NCI-H446 treated with DMSO at 0.1 percent for 48 hours (cell line): ENCODE measurements at regions not wholly inside any gene's neighbourhood (a gene's known extent, or its start where the extent isn't known, plus 50 kb on each side); places are given as distances from the start of the nearest gene placed in this dataset.
"Not testable (repeated sequence)": the region's sequence is repeated elsewhere in the genome, so short reads cannot be mapped to it uniquely, and the experiment has no call there.

Experiments used
- DNase-seq: peaks from one replicate; lab custom pipeline; 2025; lab: John Stamatoyannopoulos, UW

DNA sequence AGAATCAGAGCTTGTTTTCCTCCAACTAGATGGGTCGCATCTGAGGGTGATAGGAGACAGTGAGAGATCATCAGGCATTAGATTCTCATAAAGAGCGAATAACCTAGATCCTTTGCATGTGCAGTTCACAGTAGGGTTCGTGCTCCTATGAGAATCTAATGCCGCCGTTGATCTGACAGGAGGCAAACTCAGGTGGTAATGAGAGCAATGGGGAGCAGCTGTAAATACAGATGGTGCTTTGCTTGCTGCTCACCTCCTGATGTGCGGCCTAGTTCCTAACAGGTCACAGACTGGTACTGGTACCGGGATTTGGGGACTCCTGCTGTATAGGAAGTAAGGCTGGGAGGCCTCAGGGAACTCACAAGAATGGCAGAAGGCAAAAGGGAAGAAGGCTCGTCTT, 276.5 kb downstream of the FAT4 start:
- DNase-seq: no peak

DNA sequence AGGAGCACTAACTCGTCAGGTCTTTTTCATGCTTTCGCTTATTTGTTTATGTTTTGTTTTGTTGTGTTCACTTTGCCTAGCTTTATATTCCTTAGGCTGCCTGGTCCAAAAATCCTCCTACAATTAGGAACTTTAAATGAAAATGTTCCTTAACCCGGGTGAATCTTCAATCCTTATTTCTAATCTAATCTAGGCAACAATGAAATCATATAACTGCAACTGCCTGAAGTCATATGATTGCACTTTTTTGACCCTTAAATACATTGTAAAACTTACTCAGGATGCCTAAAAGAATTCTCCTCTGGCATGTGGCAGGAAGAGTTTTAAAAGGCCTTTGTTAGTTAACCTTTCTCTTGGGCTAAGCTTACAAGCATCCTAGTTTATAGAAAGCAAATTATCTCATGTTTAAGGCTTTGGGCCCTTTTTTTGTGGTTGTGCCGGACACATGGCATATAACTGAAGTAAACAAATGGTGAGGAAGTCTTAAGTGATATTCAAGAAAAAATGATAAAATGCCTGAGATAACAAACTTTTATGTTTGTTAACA, 279.4 kb downstream of the FAT4 start:
- no peak for DNase-seq

DNA sequence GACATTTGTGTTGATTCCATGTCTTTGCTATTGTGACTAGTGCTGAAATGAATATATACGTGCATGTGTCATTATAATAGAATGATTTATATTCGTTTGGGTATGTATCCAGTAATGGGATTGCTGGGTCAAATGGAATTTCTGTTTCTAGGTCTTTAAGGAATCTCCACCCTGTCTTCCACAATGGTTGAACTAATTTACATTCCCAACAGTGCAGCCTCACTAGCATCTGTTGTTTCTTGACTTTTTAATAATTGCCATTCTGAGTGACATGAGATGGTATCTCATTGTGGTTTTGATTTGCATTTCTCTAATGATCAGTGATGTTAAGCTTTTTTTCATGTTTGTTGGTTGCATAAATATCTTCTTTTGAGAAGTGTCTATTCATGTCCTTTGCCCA, 291.2 kb downstream of the FAT4 start:
- DNase-seq: not testable (repeated sequence)

DNA sequence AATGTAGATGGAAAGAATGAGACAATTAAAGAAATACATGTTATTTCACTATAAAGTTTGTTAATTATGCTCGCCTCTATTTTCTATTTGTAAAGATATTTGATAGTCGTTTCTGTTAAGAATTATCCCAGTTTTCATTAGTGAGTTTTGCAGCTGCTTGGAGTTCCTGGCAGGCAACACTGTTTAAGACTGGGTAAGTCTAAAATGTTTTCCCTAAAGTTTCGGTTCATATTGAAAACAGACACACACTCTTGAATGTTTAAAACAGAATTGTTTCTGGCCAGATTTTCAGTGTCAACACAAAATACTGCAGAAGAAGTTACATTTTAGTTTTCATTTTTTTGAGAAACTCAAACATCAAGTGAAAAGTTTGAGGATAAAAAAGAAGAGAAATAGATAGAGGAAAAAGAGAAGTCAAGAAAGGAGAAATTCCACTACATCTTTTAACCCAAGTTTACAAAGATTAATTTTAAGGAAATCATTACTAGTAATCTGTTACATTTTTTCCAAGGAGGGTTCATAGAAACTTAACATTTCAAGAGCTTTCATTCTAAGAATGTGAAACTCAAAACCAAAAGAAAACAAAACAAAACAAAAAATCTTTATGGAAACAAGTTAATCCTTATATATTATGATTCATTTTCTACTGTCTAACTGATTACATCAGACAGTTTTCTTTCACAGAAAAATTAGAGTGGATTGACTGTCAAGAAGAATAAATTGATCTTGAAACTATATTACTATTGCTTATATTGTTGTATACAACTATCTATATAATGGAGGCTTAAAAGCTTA, 305.5 kb downstream of the FAT4 start:
- no peak for DNase-seq

DNA sequence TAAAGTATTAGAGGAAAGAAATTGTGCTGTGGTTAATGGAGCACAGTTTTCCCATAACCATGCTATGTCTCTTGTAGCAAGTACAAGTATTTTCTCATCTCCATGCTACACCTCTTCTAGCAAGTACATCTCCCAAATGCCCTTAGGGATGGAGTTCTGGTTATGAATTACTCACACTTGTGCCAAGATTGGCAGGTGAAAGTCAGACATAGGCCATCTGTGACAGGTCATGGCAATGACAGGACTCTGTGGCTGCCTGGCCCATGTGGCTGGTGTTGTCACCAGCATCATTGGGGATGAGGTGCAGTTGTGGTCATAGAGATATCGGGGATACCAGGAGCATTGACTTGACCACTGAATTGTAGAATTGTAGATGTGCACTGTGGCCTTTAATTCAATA, 310.2 kb downstream of the FAT4 start:
- DNase-seq: no peak

DNA sequence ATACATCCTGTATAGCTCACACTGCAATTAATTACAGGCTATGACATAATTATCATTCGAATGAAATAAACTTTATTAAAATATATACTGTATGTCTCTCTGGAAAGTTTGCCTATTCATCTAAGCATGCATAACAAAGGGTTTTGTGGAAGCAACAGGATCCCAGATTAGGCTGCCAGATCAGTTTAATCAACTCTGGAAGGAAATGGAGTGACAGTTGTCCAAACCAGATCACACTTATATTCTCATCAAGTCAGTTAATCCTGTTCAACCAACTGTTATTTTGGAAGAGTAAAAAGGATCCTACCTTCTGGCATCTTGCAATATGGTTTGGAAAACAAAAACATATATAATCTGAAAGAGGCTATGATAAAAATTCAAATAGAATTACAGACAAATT, 312.2 kb downstream of the FAT4 start:
- no peak for DNase-seq

DNA sequence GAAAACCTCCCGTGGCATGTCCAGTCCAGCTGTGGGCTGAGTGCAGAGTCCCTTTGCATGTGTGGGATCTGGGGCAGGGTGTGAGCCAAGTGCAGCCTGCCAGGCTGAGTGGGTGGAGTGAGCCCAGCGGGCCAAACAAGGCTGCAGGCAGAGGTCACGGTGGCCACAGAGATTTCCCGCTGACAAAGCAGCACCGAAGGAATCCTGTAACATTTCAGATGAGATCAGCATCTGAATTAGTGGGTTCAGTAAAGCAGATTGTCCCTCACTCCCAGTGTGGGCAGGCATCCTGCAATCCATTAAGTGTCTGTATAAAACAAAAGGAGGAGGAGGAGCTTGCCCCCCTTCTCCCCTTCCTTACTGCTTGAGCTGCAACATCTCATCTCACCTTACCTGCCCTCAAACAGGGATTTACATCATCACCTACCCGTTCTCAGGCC, 324.4 kb downstream of the FAT4 start:
- DNase-seq: no peak

DNA sequence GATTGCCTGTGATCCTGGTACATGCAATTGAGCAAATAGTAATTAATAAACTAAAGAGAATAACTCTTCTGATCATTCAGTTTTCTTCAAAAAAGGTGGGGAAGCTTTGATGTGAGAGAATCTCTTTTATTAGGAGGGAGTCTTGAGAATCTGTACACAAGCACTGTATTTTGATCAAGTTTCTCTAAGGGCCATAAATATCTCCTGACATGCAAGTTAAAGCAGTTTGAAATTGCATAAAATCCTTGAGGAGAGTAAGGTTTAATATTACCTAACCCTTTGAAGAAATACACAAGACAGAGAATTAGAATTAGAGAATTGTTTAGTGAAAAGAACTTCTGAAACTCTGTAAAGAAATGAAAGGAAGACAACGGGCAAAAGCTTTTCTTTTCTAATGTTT, 326.9 kb downstream of the FAT4 start:
- no peak for DNase-seq

DNA sequence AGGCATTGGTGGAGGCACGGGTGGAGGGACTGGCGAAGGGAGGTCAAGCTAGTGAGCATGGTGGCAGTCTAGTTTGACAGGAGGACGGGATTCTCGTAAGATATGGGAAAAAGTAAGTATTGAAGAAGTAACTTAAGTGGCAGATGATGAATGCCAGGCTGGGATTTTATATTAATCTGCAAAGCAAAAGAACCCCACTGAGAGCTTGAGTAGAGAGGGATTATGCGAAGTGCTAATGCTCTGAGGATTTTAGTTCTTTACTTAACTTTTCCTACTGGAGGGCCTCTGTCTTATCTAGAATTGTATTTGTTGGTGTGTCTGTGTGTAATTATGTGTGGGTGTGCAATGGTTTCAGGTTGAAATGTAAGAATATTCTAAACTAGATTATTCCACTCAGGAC, 327.9 kb downstream of the FAT4 start:
- DNase-seq: no peak

DNA sequence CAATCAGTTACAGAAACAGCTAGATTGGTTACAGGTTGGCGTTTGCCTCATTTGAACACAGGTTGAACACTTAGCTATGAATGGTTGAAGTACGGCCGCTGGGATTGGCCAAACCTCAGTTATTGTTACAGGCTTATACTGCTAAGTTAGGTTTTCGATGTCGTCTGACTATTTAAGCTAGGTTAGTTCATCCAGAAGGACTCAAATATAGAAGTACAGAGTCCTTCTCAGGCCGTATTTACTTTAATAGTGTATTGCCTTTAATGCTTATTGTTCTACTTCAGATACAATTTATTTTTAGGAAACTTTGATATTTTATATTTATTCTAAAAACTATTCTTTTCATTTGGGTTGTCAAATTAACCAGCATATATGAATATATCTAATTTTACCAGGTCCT, 334.7 kb downstream of the FAT4 start:
- DNase-seq: no peak

DNA sequence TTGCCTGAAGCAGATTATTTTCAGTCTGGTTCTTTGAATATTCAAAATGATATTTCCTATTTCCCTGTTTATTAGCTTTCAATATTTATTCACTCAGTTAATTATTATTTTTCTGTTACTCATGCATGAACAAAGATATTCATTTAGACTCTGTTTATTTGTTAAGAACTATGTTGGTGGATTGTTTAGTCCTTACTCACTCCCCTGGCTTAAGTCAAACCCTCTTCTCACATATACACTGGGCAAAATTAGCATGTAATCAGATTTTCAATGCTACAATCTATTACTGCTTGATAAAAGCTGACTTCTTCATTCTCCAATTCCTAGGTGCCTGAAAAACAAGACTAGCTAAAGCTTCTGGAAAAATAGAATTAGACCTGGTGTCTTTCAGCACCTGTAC, 335.8 kb downstream of the FAT4 start:
- DNase-seq: no peak

DNA sequence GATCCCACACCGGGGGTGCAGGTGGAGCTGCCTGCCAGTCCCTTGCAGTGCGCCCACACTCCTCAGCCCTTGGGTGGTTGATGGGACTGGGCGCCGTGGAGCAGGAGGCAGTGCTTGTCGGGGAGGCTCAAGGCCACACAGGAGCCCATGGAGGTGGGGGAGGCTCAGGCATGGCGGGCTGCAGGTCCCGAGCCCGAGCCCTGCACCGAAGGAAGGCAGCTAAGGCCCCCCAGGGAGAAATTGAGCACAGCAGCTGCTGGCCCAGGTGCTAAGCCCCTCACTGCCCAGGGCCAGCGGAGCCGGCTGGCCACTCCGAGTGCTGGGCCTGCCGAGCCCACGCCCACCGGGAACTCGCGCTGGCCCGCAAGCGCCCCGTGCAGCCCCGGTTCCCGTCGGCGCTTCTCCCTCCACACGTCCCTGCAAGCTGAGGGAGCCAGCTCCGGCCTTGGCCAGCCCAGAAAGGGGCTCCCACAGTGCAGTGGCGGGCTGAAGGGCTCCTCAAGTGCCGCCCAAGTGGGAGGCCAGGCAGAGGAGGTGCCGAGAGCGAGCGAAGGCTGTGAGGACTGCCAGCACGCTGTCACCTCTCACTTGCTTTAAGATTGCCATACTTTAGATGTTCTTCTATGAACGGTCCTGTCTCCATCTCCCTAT, 337.1 kb downstream of the FAT4 start:
- not testable (repeated sequence) for DNase-seq

DNA sequence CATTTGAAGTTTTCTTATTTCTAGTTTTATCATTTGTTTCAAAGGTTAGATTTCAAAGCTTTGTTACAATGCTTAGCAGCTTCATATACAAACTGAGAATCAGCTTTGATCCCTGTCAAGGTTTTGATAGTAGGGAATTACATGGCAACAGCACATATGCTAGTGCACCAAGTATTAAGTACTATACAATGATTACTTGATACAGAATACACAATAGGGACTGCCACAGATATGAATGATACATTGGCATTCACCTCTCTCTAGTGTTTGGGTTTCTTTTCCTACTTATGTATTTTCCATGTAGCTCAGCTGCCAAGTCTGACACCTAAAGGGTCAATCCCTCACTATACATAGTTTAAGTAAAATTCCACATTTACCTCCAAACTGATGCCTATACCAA, 344.0 kb downstream of the FAT4 start:
- no peak for DNase-seq

DNA sequence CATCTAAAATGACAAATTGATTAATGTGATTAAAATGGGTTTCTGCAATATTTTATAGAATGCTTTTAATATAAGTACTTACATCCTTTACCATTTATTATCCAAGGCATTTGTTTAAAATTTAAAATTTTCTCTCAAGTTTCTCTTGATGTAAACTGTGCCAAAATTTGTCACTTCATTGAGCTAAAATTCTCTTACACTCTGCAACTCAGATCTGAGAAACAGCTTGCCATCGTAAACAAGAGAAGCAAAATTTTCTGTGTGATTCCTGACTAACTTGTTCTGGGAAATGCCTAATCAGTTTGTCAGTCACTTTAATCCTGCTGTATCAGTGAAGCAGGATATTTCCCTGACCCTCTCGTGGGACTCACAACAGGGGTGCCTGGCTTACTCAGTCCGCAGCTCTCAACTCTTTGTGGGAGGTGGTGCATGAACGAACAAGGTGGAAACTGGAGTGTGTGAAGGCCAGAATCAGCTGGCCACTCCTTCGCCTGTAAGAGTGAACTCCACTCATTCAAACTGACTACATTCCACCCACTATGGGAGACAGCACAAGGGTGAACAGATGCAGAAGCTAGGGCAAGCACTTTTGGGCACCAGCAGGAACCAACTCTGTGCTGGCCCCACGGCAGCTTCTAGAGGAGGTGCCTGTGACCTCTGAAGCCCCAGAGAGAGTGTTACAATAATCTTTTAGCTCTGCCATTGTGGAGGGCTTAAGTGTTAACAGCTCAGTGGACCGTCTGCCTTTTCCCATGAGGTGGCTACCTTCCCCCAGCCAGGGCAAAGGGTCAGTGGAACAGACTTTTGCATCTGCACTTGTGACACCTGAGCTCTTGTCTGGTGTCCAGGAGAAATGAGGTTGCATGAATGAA, 349.4 kb downstream of the FAT4 start:
- no peak for DNase-seq

DNA sequence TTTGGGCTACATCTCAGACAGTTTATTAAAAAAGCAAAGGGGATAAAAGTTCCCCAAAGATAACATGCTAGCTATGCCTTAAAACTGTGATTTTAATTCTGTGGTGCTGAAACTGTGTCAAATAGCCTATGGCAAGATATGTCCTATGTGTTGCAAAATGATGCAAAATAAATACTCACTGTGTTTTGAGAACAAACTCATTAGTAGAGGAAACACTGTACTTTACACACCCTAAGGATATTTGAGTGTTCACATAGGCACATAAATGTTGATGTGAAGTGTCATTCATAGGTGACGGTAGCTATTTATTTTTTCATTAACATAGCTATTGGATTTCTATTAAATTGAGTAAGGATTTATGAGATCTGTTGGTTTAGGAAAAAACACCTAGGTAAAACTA, 351.9 kb downstream of the FAT4 start:
- no peak for DNase-seq

DNA sequence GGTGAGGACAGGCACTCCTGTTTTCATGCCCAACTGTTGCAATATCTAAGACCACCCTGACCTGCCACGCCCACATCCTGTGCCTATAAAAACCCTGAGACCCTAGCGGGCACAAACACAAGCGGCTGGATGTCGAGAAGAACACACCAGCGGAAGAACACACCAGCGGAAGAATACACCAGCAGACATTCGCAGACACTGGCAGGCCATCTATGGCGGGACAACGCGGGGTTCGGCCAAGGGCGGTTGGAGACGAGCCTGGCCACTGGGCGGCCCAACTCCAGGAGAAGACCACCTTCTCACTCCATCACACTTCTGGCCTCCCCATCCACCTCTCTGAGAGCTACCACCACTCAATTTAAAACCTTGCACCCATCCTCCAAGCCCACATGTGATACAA, 361.4 kb downstream of the FAT4 start:
- DNase-seq: no peak

DNA sequence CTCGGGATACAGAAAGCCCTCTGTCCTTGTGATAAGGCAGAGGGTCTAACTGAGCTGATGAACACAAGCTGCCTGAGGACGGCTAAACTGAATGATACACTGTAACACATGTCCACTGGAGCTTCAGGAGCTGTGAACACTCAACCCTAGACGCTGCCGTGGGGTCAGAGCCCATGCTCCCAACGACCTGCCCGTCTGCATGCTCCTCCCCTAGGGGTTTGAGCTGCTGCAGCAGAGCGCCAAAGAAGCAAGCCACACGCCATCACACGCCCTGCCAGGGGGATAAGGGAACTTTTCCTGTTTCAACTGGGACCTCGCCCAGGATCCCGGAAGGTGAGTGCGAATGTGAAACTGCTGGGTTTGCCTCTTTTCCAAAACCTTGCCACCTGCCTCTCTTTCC, 361.8 kb downstream of the FAT4 start:
- DNase-seq: no peak

DNA sequence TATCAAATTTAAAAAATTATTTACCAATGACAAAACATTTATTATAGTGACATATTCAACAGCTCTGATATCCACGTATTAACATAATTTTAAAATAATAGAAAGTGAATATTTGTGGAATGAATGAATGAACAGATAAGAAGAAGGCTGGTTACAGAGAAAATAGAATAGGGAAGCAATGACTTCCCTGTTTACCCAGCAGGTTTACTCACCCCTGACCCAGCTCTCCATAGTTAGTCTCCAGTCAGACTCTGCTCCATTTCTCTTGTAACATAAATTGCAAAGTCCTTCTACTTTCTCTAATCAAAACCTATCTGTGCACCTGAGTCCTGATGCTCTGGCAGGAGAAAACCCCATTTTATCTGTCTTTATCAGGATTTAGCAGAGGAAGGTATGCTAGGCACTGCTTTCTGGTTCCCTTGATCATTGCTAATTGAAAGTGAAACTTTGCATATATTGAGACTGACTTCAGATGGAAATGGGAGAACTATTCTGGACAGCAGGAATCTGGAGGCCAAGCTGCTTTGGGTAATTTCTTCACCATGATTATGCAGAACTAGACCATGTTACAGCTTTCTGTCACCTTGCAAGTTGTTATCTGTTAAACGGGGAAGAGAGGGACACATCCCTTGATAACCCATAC, 363.0 kb downstream of the FAT4 start:
- no peak for DNase-seq

DNA sequence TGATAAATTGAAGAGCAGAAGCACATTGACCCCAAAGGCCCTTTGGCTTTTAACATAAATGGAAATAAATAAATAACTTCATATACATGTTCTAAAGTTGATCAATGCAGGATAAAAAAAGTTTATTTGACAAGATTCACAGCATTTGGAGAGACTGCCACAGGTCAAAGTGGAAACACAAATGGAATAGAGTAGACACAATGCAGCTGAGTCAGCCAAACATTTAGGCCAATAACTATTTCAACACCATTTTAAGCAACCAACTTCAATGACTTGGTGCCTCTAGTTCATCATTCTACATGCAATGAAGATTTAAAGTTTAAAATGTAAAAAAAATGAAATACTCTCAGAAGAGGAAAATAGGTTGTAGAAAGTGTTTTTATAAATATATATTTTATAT, 365.2 kb downstream of the FAT4 start:
- DNase-seq: no peak

DNA sequence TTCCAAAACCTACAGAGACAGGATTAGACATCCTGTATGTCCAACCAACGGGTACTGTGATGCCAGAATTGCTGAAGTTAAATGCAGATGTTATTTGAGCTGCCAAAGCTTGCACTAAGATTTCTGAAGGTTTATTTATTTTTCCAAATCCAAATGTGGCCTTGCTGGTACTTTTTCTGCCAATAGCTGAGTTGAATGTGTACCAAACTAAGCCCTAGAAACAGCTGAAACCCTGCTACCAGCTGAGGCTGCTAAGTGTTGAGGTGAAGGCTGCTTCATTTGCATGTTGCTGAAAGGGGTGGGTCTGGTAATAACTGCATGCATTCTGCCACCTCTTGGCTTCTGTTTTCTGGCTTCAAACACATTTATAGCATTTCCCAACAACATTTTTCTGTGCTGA, 366.5 kb downstream of the FAT4 start:
- DNase-seq: no peak

DNA sequence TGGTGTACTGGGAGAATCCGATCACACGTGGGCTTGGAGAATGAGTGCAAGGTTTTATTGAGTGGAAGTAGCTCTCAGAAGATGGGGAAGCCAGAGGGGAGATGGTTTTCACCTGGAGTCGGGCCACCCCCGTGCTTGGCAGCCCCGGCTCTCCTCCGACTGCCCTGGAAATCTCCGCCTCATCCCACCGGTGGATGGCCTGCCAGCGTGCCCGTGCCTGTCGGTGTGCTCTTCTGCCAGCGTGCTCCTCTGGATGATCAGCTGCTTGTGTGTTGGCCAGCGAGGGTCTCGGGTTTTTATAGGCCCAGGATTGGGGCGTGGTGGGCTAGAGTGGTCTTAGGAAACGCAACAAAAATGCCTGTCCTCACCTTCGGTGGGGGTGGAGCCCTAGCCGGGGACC, 368.0 kb downstream of the FAT4 start:
- DNase-seq: no peak

DNA sequence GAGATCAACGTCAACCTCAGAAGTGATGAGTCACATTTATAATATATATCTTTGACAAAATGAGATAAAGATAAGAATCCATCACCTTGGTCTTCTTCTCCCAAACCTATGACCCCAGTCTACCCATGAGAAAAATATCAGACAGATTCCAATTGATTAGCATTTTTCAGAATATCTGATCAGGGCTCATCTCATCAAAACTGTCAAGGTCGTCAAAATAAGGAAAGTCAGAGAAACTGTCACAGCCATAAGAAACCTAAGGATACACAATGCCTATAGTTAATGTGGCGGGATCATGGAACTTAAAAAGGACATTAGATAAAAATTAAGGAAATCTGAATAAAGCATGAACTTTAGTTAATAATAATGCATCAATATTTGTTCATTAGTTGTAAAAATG, 374.1 kb downstream of the FAT4 start:
- no peak for DNase-seq
